GM19395 (cell line): ENCODE measurements at regions not wholly inside any gene's neighbourhood (a gene's known extent, or its start where the extent isn't known, plus 50 kb on each side); places are given as distances from the start of the nearest gene placed in this dataset.
"Not testable (repeated sequence)": the region's sequence is repeated elsewhere in the genome, so short reads cannot be mapped to it uniquely, and the experiment has no call there.

Source experiments
- ATAC-seq: cut with Tn5 transposase; IDR thresholded peaks from one replicate; pipeline ENCODE4 v1.9.1; 2021; ENCODE audit warnings: mild to moderate bottlenecking, moderate library complexity; ENCODE audit not compliant: unreplicated experiment

GRCh38 chr3:35296944-35297343, 342.4 kb upstream of the ARPP21 start:
- not testable (repeated sequence) for ATAC-seq

DNA sequence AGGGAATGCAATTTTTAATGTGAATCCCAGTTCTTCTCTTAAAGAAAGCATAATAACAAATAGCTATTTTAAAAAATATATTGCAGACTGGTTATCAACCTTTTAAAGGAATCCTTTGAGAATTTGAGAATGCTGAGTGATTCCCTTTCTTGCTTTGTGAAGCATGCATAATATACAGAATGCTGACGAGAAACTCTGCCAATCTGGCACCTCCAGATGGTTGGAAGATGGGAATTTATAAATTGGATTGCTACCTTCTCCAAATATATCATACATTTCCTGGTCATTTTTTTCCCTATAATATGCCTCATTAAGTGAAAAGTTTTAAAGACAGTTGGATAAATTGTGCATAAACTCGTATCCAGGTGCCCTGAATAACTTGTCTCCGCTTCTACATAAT, 333.9 kb upstream of the ARPP21 start:
- no peak for ATAC-seq

GRCh38 chr3:35307296-35307695, 332.0 kb upstream of the ARPP21 start:
- no peak for ATAC-seq

DNA sequence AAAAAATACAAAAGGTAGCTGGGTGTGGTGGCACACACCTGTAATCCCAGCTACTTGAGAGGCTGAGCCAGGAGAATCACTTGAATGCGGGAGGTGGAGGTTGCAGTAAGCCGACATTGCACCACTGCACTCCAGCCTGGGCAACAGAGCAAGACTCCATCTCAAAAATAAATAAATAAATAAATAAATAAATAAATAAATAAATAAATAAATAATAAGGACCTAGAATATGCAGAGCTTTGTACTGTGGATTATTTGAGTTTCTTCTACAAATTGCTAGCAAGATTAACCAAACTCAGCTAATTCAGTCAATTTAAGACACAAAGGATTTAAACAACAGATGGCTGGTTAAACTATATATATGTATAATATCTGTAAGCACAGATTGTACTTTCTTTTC, 322.5 kb upstream of the ARPP21 start:
- ATAC-seq, result not testable (repeated sequence)

DNA sequence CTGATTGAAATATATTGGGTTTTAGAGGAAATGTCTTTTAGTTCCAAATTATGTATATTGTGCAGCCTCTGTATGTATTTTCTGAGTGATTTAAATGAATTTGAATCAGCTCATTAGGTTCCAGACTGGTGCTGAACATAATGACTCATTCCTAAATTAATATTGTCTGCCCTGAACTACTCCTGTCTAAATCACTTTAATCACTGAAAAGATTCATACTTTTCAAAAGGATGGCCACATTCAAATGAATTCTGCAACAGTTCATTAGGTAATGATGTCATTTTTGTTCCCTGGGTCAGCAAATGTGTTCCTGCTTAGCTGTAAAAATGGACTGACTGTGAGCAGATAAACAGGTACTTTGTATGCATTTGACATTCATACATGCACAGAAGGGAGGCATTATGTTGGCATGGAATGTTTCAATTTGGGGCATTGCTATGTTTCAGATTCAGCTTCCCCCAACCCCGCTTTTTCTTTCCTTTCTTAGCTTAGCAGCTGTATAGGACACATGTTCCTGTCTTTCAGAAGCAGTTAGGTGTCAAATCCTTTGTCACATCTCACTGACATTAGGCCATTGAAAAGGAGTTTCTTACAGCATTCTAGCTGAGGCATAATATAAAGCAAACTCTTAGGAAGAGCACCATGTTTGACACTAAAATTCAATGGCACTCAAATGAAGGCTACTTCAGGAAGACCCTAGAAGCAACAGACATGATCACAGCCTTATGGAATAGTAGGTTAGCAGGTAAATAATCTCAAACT, 318.5 kb upstream of the ARPP21 start:
- no peak for ATAC-seq

- no peak for ATAC-seq
Measured at GRCh38 chr3:35322070-35322469, 317.3 kb upstream of the ARPP21 start.

GRCh38 chr3:35335703-35336102, 303.6 kb upstream of the ARPP21 start:
- no peak for ATAC-seq

GRCh38 chr3:35336601-35337000, 302.7 kb upstream of the ARPP21 start:
- ATAC-seq, result no peak

DNA sequence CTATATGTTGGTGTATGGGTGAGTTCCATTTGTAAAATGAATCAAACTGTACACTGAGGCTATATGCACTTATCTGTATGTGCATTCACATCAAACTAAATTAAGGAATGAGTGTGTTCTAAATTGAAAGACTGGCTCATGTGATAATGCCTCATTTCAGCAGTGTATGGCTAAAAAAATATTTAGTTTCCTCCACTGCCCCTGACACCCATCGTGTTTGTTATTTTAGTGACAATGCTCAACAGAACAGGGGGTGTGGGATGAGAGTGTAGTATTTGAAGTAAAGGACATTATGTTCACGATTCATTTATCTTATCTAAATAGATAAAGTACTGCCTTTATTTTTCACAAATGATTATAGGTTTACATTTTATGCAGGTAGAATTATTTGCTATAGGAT, 301.1 kb upstream of the ARPP21 start:
- ATAC-seq, result no peak

- no peak for ATAC-seq
Measured at GRCh38 chr3:35380196-35380595, 259.1 kb upstream of the ARPP21 start.

DNA sequence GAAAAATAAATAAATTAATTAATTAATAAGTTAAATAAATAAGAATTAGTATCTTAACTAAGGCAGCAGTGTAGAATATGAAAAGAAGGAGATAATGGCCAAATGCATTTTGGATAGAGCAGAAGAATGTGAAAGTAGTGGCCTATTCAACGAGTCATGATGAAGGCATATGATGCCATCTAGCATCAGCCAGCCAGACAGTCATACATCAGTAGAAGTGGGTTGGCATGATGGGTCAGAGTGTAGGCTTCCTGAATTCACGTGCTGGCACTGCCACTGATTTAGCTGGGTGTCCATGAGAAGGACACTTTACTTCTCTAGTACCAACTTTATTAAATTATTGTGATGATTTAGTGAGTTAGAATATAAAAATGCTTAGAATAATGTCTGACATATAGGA, 256.1 kb upstream of the ARPP21 start:
- ATAC-seq, result no peak

DNA sequence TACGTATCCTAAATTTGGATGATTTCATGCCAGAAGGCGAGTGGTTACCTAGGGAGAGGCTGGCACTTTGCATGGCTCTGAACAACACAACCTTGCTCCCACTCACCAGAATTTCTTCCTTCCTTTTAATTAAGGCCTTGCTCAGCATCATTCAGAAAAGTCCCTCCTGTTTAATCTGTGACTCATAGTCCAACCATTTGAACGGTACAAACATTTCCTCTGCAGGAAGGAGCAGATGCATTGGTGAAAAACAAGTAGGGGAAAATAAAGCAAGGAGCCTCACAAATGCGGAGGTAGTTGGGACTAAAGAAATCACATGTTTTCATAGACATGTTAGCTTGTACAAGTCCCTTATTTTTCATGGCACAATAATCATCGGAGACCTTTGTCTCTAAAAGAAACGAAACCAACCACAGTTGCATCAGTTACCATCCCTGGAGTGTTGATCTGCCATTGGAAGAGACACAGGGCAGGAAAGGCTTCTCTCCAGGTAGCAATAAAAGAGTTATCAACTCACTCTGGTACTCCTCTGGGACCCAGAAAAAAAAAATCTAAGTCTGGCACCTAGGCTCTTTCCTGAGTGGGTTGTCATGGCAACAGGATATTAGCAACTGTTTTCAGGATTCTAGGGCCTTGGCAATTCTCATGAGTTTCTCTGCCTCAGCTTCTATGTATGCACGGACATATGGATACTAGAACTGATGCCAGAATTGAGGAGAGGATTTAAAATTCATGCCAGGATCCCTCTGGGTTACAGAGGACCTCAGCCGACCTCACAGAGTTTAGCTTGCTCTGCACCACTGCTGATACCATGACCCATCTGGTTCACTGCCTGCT, 255.4 kb upstream of the ARPP21 start:
- ATAC-seq, result no peak

GRCh38 chr3:35385271-35385670, 254.1 kb upstream of the ARPP21 start:
- ATAC-seq, result no peak

DNA sequence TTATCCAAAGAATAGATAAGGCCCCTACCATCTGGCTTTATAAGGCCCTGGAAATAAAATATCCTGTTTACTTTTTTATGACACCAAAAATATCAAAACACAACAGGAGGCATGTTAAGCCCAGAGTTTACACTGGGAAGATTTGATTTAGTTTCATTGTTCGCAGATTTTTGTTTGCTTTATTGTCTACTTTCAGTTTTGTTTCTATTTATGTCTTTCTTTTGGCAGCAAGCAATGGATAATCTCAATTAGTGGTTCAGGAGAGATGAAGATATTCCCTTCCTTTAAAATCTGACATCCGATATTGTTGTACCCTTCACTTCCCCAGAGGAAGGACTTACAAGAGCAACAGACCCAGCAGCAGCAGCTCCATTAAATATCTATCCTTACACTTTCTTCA, 249.4 kb upstream of the ARPP21 start:
- ATAC-seq, result no peak

DNA sequence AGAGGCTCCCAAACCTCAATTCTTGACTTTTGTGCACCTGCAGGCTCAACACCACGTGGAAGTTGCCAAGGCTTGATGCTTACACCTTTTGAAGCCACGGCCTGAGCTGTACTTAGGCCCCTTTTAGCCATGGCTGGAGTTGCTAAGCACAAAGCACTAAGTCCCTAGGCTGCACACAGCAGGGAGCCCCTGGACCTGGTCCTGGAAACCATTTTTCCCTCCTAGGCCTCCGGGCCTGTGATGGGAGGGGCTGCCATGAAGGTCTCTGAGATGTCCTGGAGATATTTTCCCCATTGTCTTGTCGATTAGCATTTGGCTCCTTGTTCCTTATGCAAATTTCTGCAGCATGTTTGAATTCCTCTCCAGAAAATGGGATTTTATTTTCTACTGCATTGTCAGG, 247.1 kb upstream of the ARPP21 start:
- no peak for ATAC-seq

DNA sequence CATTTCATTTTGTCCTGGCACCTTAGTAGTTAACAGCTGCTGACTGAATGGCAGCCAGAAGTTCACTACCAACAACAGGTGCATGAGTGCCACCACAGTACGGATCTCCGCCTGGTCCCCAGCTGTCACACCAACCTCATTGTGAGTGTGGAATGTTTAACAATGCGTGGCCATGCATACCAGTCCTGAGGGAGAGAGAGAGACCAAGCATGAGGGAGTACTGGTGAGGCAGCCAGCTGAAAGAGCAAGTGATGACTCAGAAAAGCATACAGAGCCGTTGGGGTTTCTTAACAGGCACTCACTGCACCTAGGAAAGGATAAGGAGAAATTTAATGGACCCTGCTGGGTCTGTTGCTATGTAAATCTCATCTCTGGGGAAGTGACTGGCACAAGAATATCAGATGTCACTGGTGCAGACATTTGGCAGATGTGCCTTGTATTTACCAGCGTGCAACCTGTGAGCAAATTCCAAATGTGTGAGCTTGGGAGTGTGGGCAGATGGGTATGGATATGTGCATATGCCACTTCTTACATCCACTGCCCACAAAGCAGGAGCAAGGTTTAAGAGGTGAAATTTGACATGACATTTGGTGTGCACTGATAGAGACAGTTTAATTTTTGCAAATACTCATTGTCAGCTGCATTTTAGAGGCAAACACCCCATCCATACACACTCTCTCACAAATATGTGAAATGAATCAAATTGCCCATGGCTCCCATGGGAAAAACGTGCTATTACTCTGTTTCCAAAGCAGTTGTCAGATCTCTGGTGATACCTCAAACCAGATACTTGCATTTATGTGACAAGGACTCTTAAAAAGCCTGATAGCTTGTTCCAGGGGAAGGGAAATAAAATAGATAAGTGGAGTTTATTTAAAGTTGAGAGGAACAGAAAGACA, 245.2 kb upstream of the ARPP21 start:
- ATAC-seq, result no peak

- no peak for ATAC-seq
Measured at GRCh38 chr3:35394905-35395304, 244.4 kb upstream of the ARPP21 start.

- ATAC-seq, result no peak
Measured at GRCh38 chr3:35401671-35402070, 237.7 kb upstream of the ARPP21 start.

GRCh38 chr3:35404571-35404970, 234.8 kb upstream of the ARPP21 start:
- no peak for ATAC-seq

DNA sequence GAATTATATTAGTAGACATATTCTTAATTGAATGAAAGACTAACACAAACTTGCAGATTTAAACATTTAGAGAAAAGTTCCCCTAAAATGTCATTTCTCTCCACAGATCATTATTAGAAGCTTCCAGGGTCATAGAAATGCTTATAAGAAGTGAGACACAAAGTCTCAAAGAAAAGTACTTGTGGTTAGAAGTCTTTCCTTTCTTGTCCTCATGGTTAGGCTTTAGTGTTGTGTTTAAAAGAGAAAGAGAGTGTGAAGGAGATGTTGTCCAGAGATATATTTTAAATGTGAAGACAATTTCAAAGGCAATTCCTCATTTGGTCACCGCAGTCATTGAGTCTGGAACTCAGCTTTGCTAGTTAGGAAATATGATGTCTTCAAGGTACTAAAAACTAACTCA, 230.4 kb upstream of the ARPP21 start:
- ATAC-seq, result no peak

GRCh38 chr3:35409991-35410390, 229.3 kb upstream of the ARPP21 start:
- no peak for ATAC-seq
